ENCODE measurements at regions not wholly inside any gene's neighbourhood (a gene's known extent, or its start where the extent isn't known, plus 50 kb on each side); places are given as distances from the start of the nearest gene placed in this dataset.
"Not testable (repeated sequence)": the region's sequence is repeated elsewhere in the genome, so short reads cannot be mapped to it uniquely, and the experiment has no call there.

- no peaks in the 10 kb centered on the region for H3K27me3 ChIP-seq (replicated peaks; ENCODE audit: control insufficient read depth, insufficient read depth, low read length)
- H3K9ac ChIP-seq (ENCODE audit: low read length) = no peak overlapping the region
- DNase-seq (ENCODE audit: low read depth) = peak; percentile 78
- no peaks in the 10 kb centered on the region for H3K9me3 ChIP-seq (ENCODE audit: control insufficient read depth, low read length)
- peaks cover 30% of the 10 kb centered on the region for H3K4me1 ChIP-seq (ENCODE audit: control insufficient read depth, insufficient read depth, low read length)
- H3K36me3 ChIP-seq (ENCODE audit: control insufficient read depth, insufficient read depth, low read length, severe bottlenecking) = no peaks in the 10 kb centered on the region
- peak overlapping the region; percentile 13 for H3K4me3 ChIP-seq (ENCODE audit: low read length)
Observed at GRCh38 chr14:83975841-83976770, 1553.8 kb upstream of the FLRT2 start.

DNA sequence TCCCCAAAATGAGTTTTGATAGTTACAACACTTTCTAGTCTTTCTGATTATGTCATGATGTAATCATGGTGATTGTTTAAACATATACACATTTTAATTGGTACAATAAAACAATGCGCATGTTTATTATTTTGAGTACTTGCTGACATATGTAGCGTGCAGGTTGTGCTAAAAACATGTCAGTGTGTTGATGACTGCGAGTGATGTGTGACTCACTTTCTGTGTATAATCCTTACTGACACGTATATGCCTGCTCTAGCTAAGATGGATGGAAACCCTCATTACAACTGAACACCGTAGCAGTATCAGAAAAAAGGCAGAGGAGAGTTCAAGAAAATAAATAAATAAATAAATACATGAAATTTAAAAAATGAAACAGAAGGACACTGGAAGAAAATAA lies 1552.4 kb upstream of the FLRT2 start:
- H3K4me3 ChIP-seq (ENCODE audit: low read length) = no peak overlapping the region

DNA sequence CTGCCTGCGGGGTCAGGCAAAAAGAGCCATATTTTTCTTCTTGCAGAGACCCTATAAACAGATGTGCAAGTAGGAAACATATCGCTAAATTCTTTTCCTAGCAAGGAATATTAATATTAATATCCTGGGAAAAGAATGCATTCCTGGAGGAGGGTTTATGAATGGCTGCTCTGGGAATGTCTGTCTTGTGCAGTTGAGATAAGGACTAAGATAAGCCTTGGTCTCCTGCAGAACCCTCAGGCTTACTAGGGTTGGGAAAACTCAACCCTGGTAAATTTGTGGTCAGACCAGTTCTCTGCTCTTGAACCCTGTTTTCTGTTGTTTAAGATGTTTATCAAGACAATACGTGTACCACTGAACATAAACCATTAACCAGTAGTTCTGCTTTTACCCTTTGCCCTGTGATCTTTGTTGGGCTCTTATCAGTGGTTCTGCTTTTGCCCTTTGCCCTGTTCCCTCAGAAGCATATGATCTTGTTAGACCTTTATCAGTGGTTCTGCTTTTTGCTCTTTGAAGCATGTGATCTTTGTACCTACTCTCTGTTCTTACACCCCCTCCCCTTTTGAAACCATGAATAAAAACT lies 1548.2 kb upstream of the FLRT2 start:
- not testable (repeated sequence) for DNase-seq (ENCODE audit: low read depth); H3K4me1 ChIP-seq (ENCODE audit: control insufficient read depth, insufficient read depth, low read length); H3K27me3 ChIP-seq (replicated peaks; ENCODE audit: control insufficient read depth, insufficient read depth, low read length); H3K36me3 ChIP-seq (ENCODE audit: control insufficient read depth, insufficient read depth, low read length, severe bottlenecking); H3K9me3 ChIP-seq (ENCODE audit: control insufficient read depth, low read length); H3K9ac ChIP-seq (ENCODE audit: low read length); H3K4me3 ChIP-seq (ENCODE audit: low read length)

More for the DNA sequence above, 1552.4 kb upstream of the FLRT2 start:
- Histone ChIP-seq H3K9ac (ENCODE audit: low read length) (no peak overlapping the region), H3K36me3 (ENCODE audit: control insufficient read depth, insufficient read depth, low read length, severe bottlenecking) (no peaks in the 10 kb centered on the region), H3K27me3 (replicated peaks; ENCODE audit: control insufficient read depth, insufficient read depth, low read length) (no peaks in the 10 kb centered on the region), H3K4me1 (ENCODE audit: control insufficient read depth, insufficient read depth, low read length) (peaks cover 30% of the 10 kb centered on the region), H3K9me3 (ENCODE audit: control insufficient read depth, low read length) (no peaks in the 10 kb centered on the region)
- no peak for DNase-seq (ENCODE audit: low read depth)

GRCh38 chr14:83988275-83988674 lies 1541.7 kb upstream of the FLRT2 start:
- H3K4me3 ChIP-seq (ENCODE audit: low read length) = no peak overlapping the region
- H3K27me3 ChIP-seq (replicated peaks; ENCODE audit: control insufficient read depth, insufficient read depth, low read length) = no peaks in the 10 kb centered on the region
- peak; percentile 85 for DNase-seq (ENCODE audit: low read depth)
- H3K9me3 ChIP-seq (ENCODE audit: control insufficient read depth, low read length) = no peaks in the 10 kb centered on the region
- H3K36me3 ChIP-seq (ENCODE audit: control insufficient read depth, insufficient read depth, low read length, severe bottlenecking) = no peaks in the 10 kb centered on the region
- H3K4me1 ChIP-seq (ENCODE audit: control insufficient read depth, insufficient read depth, low read length) = peaks cover 4% of the 10 kb centered on the region
- H3K9ac ChIP-seq (ENCODE audit: low read length) = no peak overlapping the region

DNA sequence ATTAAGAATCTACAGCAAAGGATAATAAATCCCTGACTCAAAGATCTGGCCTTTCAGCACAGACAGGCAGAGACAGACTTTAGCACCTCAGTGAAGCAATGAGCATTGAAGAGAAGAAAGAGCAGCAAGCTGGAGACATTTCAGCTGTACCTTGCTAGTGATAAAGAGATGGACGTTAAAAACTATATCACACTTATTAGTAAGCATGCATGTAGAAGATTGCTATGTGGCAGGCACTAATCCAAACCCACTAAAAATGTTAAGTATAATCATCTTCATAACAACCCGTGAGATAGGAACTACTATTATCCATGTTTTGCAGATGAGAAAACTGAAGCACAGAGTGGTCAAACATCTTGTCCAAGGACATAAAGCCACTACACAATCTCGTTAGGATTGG lies 1538.3 kb upstream of the FLRT2 start:
- Histone ChIP-seq H3K9me3 (ENCODE audit: control insufficient read depth, low read length) (no peaks in the 10 kb centered on the region), H3K27me3 (replicated peaks; ENCODE audit: control insufficient read depth, insufficient read depth, low read length) (no peaks in the 10 kb centered on the region), H3K9ac (ENCODE audit: low read length) (no peak overlapping the region), H3K4me3 (ENCODE audit: low read length) (no peak overlapping the region), H3K36me3 (ENCODE audit: control insufficient read depth, insufficient read depth, low read length, severe bottlenecking) (no peaks in the 10 kb centered on the region), H3K4me1 (ENCODE audit: control insufficient read depth, insufficient read depth, low read length) (peaks cover 4% of the 10 kb centered on the region)
- no peak for DNase-seq (ENCODE audit: low read depth)

- Histone ChIP-seq H3K4me3 (ENCODE audit: low read length) (no peak overlapping the region), H3K36me3 (ENCODE audit: control insufficient read depth, insufficient read depth, low read length, severe bottlenecking) (no peaks in the 10 kb centered on the region), H3K27me3 (replicated peaks; ENCODE audit: control insufficient read depth, insufficient read depth, low read length) (no peaks in the 10 kb centered on the region), H3K9me3 (ENCODE audit: control insufficient read depth, low read length) (no peaks in the 10 kb centered on the region), H3K9ac (ENCODE audit: low read length) (no peak overlapping the region), H3K4me1 (ENCODE audit: control insufficient read depth, insufficient read depth, low read length) (peaks cover 4% of the 10 kb centered on the region)
- DNase-seq (ENCODE audit: low read depth) = no peak
Observed at GRCh38 chr14:83992857-83993256, 1537.1 kb upstream of the FLRT2 start.

DNA sequence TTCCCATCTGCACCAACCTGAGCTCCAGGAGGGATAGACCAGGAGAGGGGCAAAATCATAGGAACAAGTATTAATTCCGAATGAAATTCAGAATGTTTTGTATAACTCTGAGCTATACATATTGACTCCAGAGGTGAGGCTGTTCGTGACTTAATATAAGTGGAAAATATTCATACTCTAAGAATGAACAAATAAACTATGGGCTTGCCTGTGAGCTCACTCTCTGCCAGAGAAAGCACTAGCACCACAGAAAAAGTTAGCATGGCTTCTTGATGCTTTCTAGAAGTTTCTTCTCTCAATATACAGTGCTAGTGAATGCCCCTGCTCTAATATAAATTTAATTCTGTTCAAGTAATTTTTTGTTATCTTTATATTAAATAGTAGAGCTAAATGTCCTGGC lies 1536.4 kb upstream of the FLRT2 start:
- H3K9me3 ChIP-seq (ENCODE audit: control insufficient read depth, low read length) = no peaks in the 10 kb centered on the region
- H3K4me3 ChIP-seq (ENCODE audit: low read length) = no peak overlapping the region
- H3K36me3 ChIP-seq (ENCODE audit: control insufficient read depth, insufficient read depth, low read length, severe bottlenecking) = no peaks in the 10 kb centered on the region
- no peaks in the 10 kb centered on the region for H3K4me1 ChIP-seq (ENCODE audit: control insufficient read depth, insufficient read depth, low read length)
- no peak overlapping the region for H3K9ac ChIP-seq (ENCODE audit: low read length)
- no peak for DNase-seq (ENCODE audit: low read depth)
- no peaks in the 10 kb centered on the region for H3K27me3 ChIP-seq (replicated peaks; ENCODE audit: control insufficient read depth, insufficient read depth, low read length)

GRCh38 chr14:83994020-83994419 lies 1535.9 kb upstream of the FLRT2 start:
- H3K9ac ChIP-seq (ENCODE audit: low read length) = no peak overlapping the region
- H3K9me3 ChIP-seq (ENCODE audit: control insufficient read depth, low read length) = no peaks in the 10 kb centered on the region
- H3K36me3 ChIP-seq (ENCODE audit: control insufficient read depth, insufficient read depth, low read length, severe bottlenecking) = no peaks in the 10 kb centered on the region
- H3K4me3 ChIP-seq (ENCODE audit: low read length) = no peak overlapping the region
- peak; percentile 48 for DNase-seq (ENCODE audit: low read depth)
- no peaks in the 10 kb centered on the region for H3K4me1 ChIP-seq (ENCODE audit: control insufficient read depth, insufficient read depth, low read length)
- no peaks in the 10 kb centered on the region for H3K27me3 ChIP-seq (replicated peaks; ENCODE audit: control insufficient read depth, insufficient read depth, low read length)

DNA sequence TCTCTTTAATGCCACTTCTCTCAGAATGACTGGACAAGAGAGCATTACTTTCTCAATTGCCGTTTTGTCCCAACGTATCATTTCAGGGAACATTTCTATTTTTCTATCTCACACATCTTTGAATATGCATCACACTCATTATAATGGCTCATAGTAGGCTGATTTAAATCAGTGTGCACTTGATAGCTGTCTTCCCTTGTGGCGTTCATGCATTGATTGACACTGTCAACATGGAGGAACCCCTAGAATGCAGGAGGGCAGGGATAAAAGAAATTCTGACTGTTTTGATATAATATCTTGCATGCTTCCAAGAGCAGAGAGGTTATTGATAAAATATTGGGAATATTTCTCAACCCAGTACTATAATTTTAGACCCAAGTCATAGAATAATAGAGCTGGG lies 1528.9 kb upstream of the FLRT2 start:
- no peak for DNase-seq (ENCODE audit: low read depth)
- Histone ChIP-seq H3K27me3 (replicated peaks; ENCODE audit: control insufficient read depth, insufficient read depth, low read length) (no peaks in the 10 kb centered on the region), H3K36me3 (ENCODE audit: control insufficient read depth, insufficient read depth, low read length, severe bottlenecking) (no peaks in the 10 kb centered on the region), H3K4me1 (ENCODE audit: control insufficient read depth, insufficient read depth, low read length) (no peaks in the 10 kb centered on the region), H3K4me3 (ENCODE audit: low read length) (no peak overlapping the region), H3K9me3 (ENCODE audit: control insufficient read depth, low read length) (no peaks in the 10 kb centered on the region), H3K9ac (ENCODE audit: low read length) (no peak overlapping the region)

- no peaks in the 10 kb centered on the region for H3K27me3 ChIP-seq (replicated peaks; ENCODE audit: control insufficient read depth, insufficient read depth, low read length)
- H3K4me3 ChIP-seq (ENCODE audit: low read length) = no peak overlapping the region
- no peak overlapping the region for H3K9ac ChIP-seq (ENCODE audit: low read length)
Observed at GRCh38 chr14:84003346-84003745, 1526.6 kb upstream of the FLRT2 start.

DNA sequence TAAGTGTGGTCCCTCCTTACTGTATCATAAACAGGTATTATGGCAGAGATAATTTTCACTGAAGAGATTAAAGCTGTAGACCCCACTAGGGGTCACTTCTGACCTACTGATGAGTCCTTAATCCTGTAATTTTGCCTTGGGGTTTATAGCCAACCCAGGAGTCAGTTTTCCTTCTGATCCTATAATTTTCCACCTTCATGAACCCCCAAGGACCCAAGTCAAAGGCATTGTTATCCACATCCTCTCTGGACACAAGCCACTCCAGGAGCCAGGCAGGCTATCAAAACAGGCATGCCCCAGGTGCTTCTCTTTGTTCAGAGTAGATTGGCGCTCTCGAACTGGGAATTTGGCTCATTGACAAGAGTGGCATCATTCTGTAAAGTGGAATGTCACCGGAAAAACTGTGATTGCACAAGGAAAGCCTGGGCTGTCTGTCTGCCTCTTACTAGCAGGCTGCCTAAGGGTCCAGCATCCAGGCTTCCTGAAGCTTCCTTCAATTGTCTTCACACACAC lies 1523.2 kb upstream of the FLRT2 start:
- H3K27me3 ChIP-seq (replicated peaks; ENCODE audit: control insufficient read depth, insufficient read depth, low read length) = no peaks in the 10 kb centered on the region
- H3K4me1 ChIP-seq (ENCODE audit: control insufficient read depth, insufficient read depth, low read length) = no peaks in the 10 kb centered on the region
- no peaks in the 10 kb centered on the region for H3K36me3 ChIP-seq (ENCODE audit: control insufficient read depth, insufficient read depth, low read length, severe bottlenecking)
- peak; percentile 5 for DNase-seq (ENCODE audit: low read depth)
- H3K9me3 ChIP-seq (ENCODE audit: control insufficient read depth, low read length) = no peaks in the 10 kb centered on the region
- H3K4me3 ChIP-seq (ENCODE audit: low read length) = no peak overlapping the region
- no peak overlapping the region for H3K9ac ChIP-seq (ENCODE audit: low read length)

More at GRCh38 chr14:84003346-84003745, 1526.6 kb upstream of the FLRT2 start:
- Histone ChIP-seq H3K9me3 (ENCODE audit: control insufficient read depth, low read length) (no peaks in the 10 kb centered on the region), H3K4me1 (ENCODE audit: control insufficient read depth, insufficient read depth, low read length) (no peaks in the 10 kb centered on the region), H3K36me3 (ENCODE audit: control insufficient read depth, insufficient read depth, low read length, severe bottlenecking) (no peaks in the 10 kb centered on the region)
- DNase-seq (ENCODE audit: low read depth) = peak; percentile 11

All from adipocyte (in vitro differentiated cells).